Memory B cell (primary cell): ENCODE measurements at regions not wholly inside any gene's neighbourhood (a gene's known extent, or its start where the extent isn't known, plus 50 kb on each side); places are given as distances from the start of the nearest gene placed in this dataset.

Source experiments
- ATAC-seq: fragments of 150-1000 bp; cut with Tn5 transposase; 2 replicates; pipeline ENCODE4 v1.10.0; 2021; ENCODE audit warnings: low read depth, mild to moderate bottlenecking, moderate library complexity
- DNase-seq, 2 donors: peaks; one replicate each; pipeline ENCODE4 v3.0.0; 2022; ENCODE audit warnings: low spot score in 2 of 2
- H3K27ac Mint-ChIP-seq: one replicate; pipeline ENCODE4 v1.8.0; 2022; ENCODE audit warnings: mild to moderate bottlenecking, moderate library complexity, mixed read lengths
- H3K27me3 Mint-ChIP-seq: one replicate; pipeline ENCODE4 v1.8.0; 2022; ENCODE audit warnings: mixed read lengths
- H3K36me3 Mint-ChIP-seq: one replicate; pipeline ENCODE4 v1.8.0; 2022; ENCODE audit warnings: mild to moderate bottlenecking, mixed read lengths
- H3K4me1 Mint-ChIP-seq: one replicate; pipeline ENCODE4 v1.8.0; 2022; ENCODE audit warnings: mixed read lengths
- H3K4me3 Mint-ChIP-seq: one replicate; pipeline ENCODE4 v1.8.0; 2022; ENCODE audit warnings: mild to moderate bottlenecking, moderate library complexity, mixed read lengths
- H3K9me3 Mint-ChIP-seq: one replicate; pipeline ENCODE4 v1.8.0; 2022; ENCODE audit warnings: mixed read lengths

DNA sequence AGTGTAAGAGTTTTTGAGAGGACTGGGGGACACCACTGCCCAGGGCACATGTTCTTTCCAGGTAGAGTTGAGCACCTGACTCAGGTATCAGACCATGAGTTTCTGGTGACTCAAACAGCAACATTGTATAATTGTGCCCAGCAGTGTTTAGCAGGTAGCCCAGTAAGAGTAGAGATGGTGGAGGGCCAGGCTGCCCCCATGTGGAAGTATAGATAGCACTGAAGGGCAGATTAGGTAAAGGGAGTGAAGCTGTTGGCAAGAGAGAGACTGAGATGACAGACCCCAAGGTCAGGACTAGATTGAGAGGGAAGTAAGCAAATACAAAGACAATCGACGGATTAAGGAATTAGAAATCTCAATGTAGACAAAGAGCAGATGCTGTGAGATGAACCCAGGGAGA is 74.6 kb downstream of the TRIM42 start:
- no peaks in the 10 kb centered on the region for H3K9me3 Mint-ChIP-seq
- ATAC-seq (no peak), DNase-seq (no peak)
- no peak overlapping the region for H3K4me3 Mint-ChIP-seq
- no peak overlapping the region for H3K27ac Mint-ChIP-seq
- H3K4me1 Mint-ChIP-seq = no peaks in the 10 kb centered on the region
- peaks cover 7% of the 10 kb centered on the region for H3K27me3 Mint-ChIP-seq
- no peaks in the 10 kb centered on the region for H3K36me3 Mint-ChIP-seq

DNA sequence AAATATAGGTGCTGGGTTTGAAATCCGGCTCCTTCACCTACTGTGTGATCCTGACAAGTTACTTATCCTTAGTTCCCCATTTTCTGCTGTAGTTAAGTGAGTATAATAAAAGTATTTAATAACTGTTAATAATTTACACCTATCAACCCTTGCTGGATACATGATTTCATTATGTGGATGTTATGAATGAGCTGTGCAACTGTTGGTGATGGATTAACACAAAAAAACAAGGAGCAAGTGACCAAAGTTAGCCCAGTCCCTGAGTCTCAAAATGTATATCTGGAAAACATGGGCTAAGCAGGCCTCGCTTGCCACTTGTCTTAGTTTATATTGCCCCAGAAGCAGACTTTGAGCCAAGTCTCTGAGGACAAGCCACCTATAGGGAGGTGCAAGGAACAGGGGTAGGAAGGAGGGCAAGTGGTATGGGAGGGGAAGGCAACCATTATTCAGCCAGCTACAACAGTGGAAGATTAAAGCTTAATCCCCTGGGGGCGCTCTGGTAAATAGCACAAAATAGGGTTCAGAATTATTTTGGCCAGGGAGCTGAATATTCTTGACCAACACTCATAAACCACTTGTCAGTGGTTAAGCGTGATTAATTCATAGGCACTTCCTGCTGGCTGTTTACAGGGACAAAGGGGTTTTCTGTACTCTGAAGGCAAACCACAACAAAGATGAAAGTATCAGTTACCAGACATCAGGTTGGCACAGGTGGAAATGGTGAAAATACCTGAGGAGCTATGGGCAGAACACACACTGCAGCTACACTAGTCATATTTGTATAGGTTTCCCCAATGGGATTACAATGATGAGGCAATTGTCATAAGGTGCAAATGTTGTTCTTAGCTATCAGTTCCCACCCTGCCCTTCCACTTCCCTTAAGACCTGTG is 76.2 kb downstream of the TRIM42 start:
- peaks cover 7% of the 10 kb centered on the region for H3K27me3 Mint-ChIP-seq
- no peak overlapping the region for H3K4me3 Mint-ChIP-seq
- no peaks in the 10 kb centered on the region for H3K9me3 Mint-ChIP-seq
- DNase-seq (no peak), ATAC-seq (no peak)
- no peaks in the 10 kb centered on the region for H3K4me1 Mint-ChIP-seq
- H3K36me3 Mint-ChIP-seq = no peaks in the 10 kb centered on the region
- no peak overlapping the region for H3K27ac Mint-ChIP-seq

- DNase-seq (no peak), ATAC-seq (no peak)
- Mint-ChIP-seq H3K4me3 (no peak overlapping the region), H3K36me3 (no peaks in the 10 kb centered on the region), H3K27me3 (peaks cover 5% of the 10 kb centered on the region), H3K4me1 (no peaks in the 10 kb centered on the region), H3K9me3 (no peaks in the 10 kb centered on the region), H3K27ac (no peak overlapping the region)
Observed at GRCh38 chr3:140754936-140755335, 77.1 kb downstream of the TRIM42 start.

DNA sequence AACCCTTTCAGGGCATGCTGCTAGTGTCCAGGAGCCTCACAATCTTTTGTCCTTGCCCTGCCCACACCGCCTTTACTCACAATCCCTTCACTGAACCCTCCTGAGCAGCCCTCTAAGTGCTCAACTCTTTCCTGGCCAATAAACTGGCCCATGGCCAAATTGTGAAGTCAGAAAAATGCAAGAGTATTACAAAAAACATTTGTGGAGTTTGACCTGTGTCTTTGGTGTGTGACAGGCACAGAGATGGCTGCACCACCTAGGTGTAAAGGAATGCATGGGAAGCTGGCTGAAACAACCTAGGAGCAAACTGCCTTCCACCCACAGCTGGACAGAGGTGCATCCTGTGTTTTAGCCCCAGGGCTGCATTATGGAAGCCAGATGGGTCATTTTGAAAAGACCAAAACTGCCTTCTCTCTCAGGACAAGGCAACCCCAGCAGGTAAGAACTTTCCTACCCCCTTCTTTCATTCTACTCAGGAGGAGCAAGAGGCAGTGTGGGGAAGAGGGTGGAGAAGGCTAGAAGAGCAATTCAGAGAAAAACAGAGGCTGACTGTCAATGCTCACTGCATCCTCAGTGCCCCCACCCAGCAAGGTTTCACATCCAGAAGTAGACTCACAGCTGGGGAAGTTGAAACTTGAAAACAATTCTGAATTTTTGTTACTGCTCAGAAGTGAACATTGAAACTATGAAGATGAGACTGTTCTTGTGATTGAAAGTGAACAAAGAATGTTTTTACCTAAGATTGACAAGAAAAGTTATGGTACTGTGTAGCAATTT is 78.6 kb downstream of the TRIM42 start:
- no peaks in the 10 kb centered on the region for H3K36me3 Mint-ChIP-seq
- peaks cover 5% of the 10 kb centered on the region for H3K27me3 Mint-ChIP-seq
- no peak overlapping the region for H3K27ac Mint-ChIP-seq
- no peaks in the 10 kb centered on the region for H3K9me3 Mint-ChIP-seq
- no peaks in the 10 kb centered on the region for H3K4me1 Mint-ChIP-seq
- ATAC-seq (peak; percentile 26), DNase-seq (no peak)
- H3K4me3 Mint-ChIP-seq = no peak overlapping the region

DNA sequence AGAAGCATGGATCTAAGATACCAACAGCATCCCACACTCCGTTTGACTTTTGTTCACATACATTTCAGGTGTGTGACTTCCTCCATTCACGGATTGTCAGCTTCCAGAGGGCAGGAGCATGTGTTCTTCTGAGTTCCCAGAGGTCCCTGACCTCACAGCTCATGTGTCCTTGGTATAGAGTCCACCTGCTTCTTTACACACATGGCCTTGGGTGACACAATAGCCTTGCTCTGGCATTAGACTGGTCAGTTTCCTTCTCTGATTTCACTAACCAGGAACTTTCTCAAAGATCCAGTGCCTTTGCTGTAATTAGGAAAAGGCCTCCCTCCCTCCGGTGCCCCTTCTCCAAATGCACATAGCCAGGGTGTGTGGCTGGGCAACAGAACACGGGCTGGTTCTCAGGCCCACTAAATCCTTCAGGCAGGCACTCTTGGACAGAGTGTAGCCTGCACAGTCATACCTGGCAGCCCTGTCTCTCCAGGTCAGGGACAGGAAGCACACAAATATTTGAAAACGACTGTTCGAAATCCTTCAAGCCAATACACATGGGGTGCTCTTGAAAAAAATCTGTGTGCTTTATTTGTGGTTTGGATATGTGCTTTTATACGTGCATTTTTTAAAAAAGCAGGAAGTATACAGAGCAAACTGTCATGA is 81.1 kb downstream of the TRIM42 start:
- ATAC-seq = no peak
- DNase-seq = no peak
- Mint-ChIP-seq H3K4me1 (no peaks in the 10 kb centered on the region), H3K9me3 (no peaks in the 10 kb centered on the region), H3K36me3 (no peaks in the 10 kb centered on the region), H3K27ac (no peak overlapping the region), H3K27me3 (no peaks in the 10 kb centered on the region), H3K4me3 (no peak overlapping the region)

DNA sequence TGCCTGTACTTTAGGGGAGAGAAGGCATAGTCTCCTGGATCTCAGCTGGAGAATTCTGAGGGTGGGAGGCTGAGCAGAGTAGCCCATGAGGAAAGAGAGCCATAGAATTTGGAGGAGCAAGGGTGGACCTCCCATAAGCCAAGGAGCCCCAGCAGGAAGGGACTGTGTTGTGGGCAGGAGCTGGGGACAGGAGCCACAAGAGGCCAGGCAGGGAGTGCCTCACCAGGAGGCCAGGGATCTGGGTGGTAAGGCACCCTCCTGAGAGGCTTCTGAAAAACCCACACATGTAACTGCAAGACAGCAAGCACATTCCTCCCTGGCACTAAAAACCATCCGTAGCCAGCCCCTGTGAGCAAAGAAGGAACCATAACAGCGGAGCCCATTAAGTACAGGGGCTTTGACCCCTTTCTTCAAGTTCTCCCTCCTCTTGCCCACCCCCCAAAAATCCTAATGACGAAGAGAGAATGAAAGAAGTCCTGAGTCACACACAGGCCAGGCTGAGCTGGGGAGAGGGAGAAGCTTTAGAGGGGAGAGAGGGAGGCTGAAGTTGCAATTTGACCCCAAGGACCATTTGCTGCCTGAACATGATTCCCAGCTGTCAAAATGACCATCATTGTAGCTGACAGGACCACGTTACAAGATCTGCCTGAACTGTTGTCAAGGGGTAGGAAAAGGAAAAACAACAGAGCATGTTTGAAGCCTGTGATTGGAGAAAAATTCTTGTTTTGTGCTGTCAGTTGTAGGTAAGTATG is 82.6 kb downstream of the TRIM42 start:
- no peak for DNase-seq
- H3K9me3 Mint-ChIP-seq = no peaks in the 10 kb centered on the region
- no peaks in the 10 kb centered on the region for H3K36me3 Mint-ChIP-seq
- H3K27ac Mint-ChIP-seq = no peak overlapping the region
- no peak overlapping the region for H3K4me3 Mint-ChIP-seq
- no peak for ATAC-seq
- H3K27me3 Mint-ChIP-seq = peaks cover 2% of the 10 kb centered on the region
- H3K4me1 Mint-ChIP-seq = no peaks in the 10 kb centered on the region

DNA sequence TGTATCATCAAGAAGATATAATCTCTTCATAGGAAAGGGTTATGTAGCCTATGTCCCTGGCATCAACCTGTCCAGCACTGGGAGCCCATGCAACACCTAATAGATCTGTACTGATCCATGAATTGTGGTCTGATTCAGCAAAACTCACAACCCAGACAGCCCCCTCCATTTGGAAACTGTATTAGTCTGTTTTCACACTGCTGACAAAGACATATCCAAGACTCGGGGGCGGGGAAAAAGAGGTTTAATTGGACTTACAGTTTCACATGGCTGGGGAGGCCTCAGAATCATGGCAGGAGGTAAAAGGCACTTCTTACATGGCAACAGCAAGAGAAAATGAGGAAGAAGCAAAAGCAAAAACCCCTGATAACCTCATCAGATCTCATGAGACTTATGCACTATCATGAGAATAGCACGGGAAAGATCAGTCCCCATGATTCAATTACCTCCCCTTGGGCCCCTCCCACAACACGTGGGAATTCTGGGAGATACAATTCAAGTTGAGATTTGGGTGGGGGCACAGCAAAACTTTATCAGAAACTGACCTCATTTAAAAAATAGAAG is 83.3 kb downstream of the TRIM42 start:
- H3K27me3 Mint-ChIP-seq = peaks cover 2% of the 10 kb centered on the region
- no peak overlapping the region for H3K4me3 Mint-ChIP-seq
- no peak overlapping the region for H3K27ac Mint-ChIP-seq
- no peaks in the 10 kb centered on the region for H3K9me3 Mint-ChIP-seq
- DNase-seq (no peak), ATAC-seq (no peak)
- H3K4me1 Mint-ChIP-seq = no peaks in the 10 kb centered on the region
- H3K36me3 Mint-ChIP-seq = no peaks in the 10 kb centered on the region

GRCh38 chr3:140762746-140763145 is 84.9 kb downstream of the TRIM42 start:
- no peak overlapping the region for H3K27ac Mint-ChIP-seq
- no peak overlapping the region for H3K4me3 Mint-ChIP-seq
- no peaks in the 10 kb centered on the region for H3K4me1 Mint-ChIP-seq
- ATAC-seq = no peak
- DNase-seq = no peak
- H3K27me3 Mint-ChIP-seq = peaks cover 2% of the 10 kb centered on the region
- H3K9me3 Mint-ChIP-seq = no peaks in the 10 kb centered on the region
- no peaks in the 10 kb centered on the region for H3K36me3 Mint-ChIP-seq

GRCh38 chr3:140763532-140763931 is 85.7 kb downstream of the TRIM42 start:
- Mint-ChIP-seq H3K27ac (no peak overlapping the region), H3K27me3 (peaks cover 2% of the 10 kb centered on the region), H3K9me3 (no peaks in the 10 kb centered on the region), H3K36me3 (no peaks in the 10 kb centered on the region), H3K4me3 (no peak overlapping the region), H3K4me1 (no peaks in the 10 kb centered on the region)
- ATAC-seq (no peak), DNase-seq (no peak)

GRCh38 chr3:140765246-140765645 is 87.4 kb downstream of the TRIM42 start:
- Mint-ChIP-seq H3K36me3 (no peaks in the 10 kb centered on the region), H3K27ac (no peak overlapping the region), H3K27me3 (peaks cover 6% of the 10 kb centered on the region), H3K4me3 (no peak overlapping the region), H3K4me1 (no peaks in the 10 kb centered on the region), H3K9me3 (no peaks in the 10 kb centered on the region)
- DNase-seq (no peak), ATAC-seq (no peak)

GRCh38 chr3:140766465-140766864 is 88.6 kb downstream of the TRIM42 start:
- Mint-ChIP-seq H3K9me3 (peaks cover 1% of the 10 kb centered on the region), H3K4me1 (peaks cover 3% of the 10 kb centered on the region), H3K27ac (no peak overlapping the region), H3K4me3 (no peak overlapping the region), H3K36me3 (no peaks in the 10 kb centered on the region), H3K27me3 (peaks cover 10% of the 10 kb centered on the region)
- no peak for ATAC-seq
- DNase-seq = no peak

GRCh38 chr3:140767566-140767965 is 89.7 kb downstream of the TRIM42 start:
- H3K27me3 Mint-ChIP-seq = peaks cover 15% of the 10 kb centered on the region
- peaks cover 1% of the 10 kb centered on the region for H3K9me3 Mint-ChIP-seq
- no peak for ATAC-seq
- peaks cover 3% of the 10 kb centered on the region for H3K4me1 Mint-ChIP-seq
- no peak overlapping the region for H3K27ac Mint-ChIP-seq
- no peaks in the 10 kb centered on the region for H3K36me3 Mint-ChIP-seq
- no peak overlapping the region for H3K4me3 Mint-ChIP-seq
- DNase-seq = no peak

- peaks cover 15% of the 10 kb centered on the region for H3K27me3 Mint-ChIP-seq
- no peaks in the 10 kb centered on the region for H3K36me3 Mint-ChIP-seq
- DNase-seq (no peak), ATAC-seq (no peak)
- H3K27ac Mint-ChIP-seq = no peak overlapping the region
- peaks cover 1% of the 10 kb centered on the region for H3K9me3 Mint-ChIP-seq
- H3K4me1 Mint-ChIP-seq = peaks cover 3% of the 10 kb centered on the region
- H3K4me3 Mint-ChIP-seq = no peak overlapping the region
Observed at GRCh38 chr3:140768941-140769340, 91.1 kb downstream of the TRIM42 start.
